SIG-M5 treated with dmso at 0.1 percent for 504 hours (cell line): ENCODE measurements at regions not wholly inside any gene's neighbourhood (a gene's known extent, or its start where the extent isn't known, plus 50 kb on each side); places are given as distances from the start of the nearest gene placed in this dataset.
"Not testable (repeated sequence)": the region's sequence is repeated elsewhere in the genome, so short reads cannot be mapped to it uniquely, and the experiment has no call there.

Experiments used
- DNase-seq: peaks from one replicate; lab custom pipeline; 2025; ENCODE audit not compliant: unreplicated experiment; lab: John Stamatoyannopoulos, UW

GRCh38 chr14:28401705-28402104 lies 364.9 kb upstream of the FOXG1 start:
- not testable (repeated sequence) for DNase-seq

- DNase-seq = no peak
These were observed 360.4 kb upstream of the FOXG1 start for GRCh38 chr14:28406196-28406595.

- no peak for DNase-seq
These were observed 359.4 kb upstream of the FOXG1 start for GRCh38 chr14:28407031-28407825.

- DNase-seq = no peak
These were observed 358.6 kb upstream of the FOXG1 start for GRCh38 chr14:28407996-28408395.

- DNase-seq = no peak
These were observed 354.5 kb upstream of the FOXG1 start for GRCh38 chr14:28412077-28412476.

GRCh38 chr14:28426960-28427359 lies 339.6 kb upstream of the FOXG1 start:
- no peak for DNase-seq

- DNase-seq = no peak
These were observed 329.8 kb upstream of the FOXG1 start for GRCh38 chr14:28436821-28437220.

- DNase-seq = no peak
These were observed 305.2 kb upstream of the FOXG1 start for GRCh38 chr14:28461389-28461788.

- DNase-seq = no peak
These were observed 299.0 kb upstream of the FOXG1 start for GRCh38 chr14:28467611-28468010.

- DNase-seq = no peak
These were observed 298.1 kb upstream of the FOXG1 start for GRCh38 chr14:28468191-28469151.

GRCh38 chr14:28482251-28483040 lies 284.1 kb upstream of the FOXG1 start:
- no peak for DNase-seq

GRCh38 chr14:28483506-28483905 lies 283.1 kb upstream of the FOXG1 start:
- no peak for DNase-seq

- no peak for DNase-seq
These were observed 277.9 kb upstream of the FOXG1 start for GRCh38 chr14:28488684-28489083.

- no peak for DNase-seq
These were observed 273.1 kb upstream of the FOXG1 start for GRCh38 chr14:28493516-28493915.

- DNase-seq = no peak
These were observed 272.4 kb upstream of the FOXG1 start for GRCh38 chr14:28494196-28494595.

GRCh38 chr14:28496364-28496763 lies 270.2 kb upstream of the FOXG1 start:
- no peak for DNase-seq

GRCh38 chr14:28502517-28502916 lies 264.1 kb upstream of the FOXG1 start:
- no peak for DNase-seq

GRCh38 chr14:28515571-28515970 lies 251.0 kb upstream of the FOXG1 start:
- DNase-seq = no peak

- no peak for DNase-seq
These were observed 229.7 kb upstream of the FOXG1 start for GRCh38 chr14:28536889-28537288.

- DNase-seq = no peak
These were observed 224.5 kb upstream of the FOXG1 start for GRCh38 chr14:28542040-28542439.

- no peak for DNase-seq
These were observed 201.2 kb upstream of the FOXG1 start for GRCh38 chr14:28565345-28565744.
